ENCODE measurements at regions not wholly inside any gene's neighbourhood (a gene's known extent, or its start where the extent isn't known, plus 50 kb on each side); places are given as distances from the start of the nearest gene placed in this dataset.

GRCh38 chr1:95926331-95926730, 692.3 kb downstream of the RWDD3 start:
- DNase-seq = no peak

- no peak for DNase-seq
Observed at GRCh38 chr1:95927061-95927460, 693.1 kb downstream of the RWDD3 start.

GRCh38 chr1:95935719-95936118, 701.7 kb downstream of the RWDD3 start:
- DNase-seq = no peak

GRCh38 chr1:95941121-95941798, 707.2 kb downstream of the RWDD3 start:
- no peak for DNase-seq

- DNase-seq = no peak
Observed at GRCh38 chr1:95948023-95948422, 714.0 kb downstream of the RWDD3 start.

- DNase-seq = no peak
Observed at GRCh38 chr1:95951371-95952102, 717.5 kb downstream of the RWDD3 start.

- no peak for DNase-seq
Observed at GRCh38 chr1:95953015-95953414, 719.0 kb downstream of the RWDD3 start.

GRCh38 chr1:95954585-95954984, 720.6 kb downstream of the RWDD3 start:
- DNase-seq = no peak

- no peak for DNase-seq
Observed at GRCh38 chr1:95956215-95956614, 722.2 kb downstream of the RWDD3 start.

GRCh38 chr1:95957748-95958147, 723.7 kb downstream of the RWDD3 start:
- DNase-seq = no peak

GRCh38 chr1:95966866-95967265, 732.9 kb downstream of the RWDD3 start:
- no peak for DNase-seq

GRCh38 chr1:95974586-95974985, 740.6 kb downstream of the RWDD3 start:
- DNase-seq = no peak

GRCh38 chr1:95982711-95983110, 738.9 kb upstream of the PTBP2 start:
- DNase-seq = no peak

GRCh38 chr1:95983831-95984230, 737.8 kb upstream of the PTBP2 start:
- no peak for DNase-seq

- DNase-seq = no peak
Observed at GRCh38 chr1:95984798-95985374, 736.7 kb upstream of the PTBP2 start.

- DNase-seq = no peak
Observed at GRCh38 chr1:95990033-95990432, 731.6 kb upstream of the PTBP2 start.

GRCh38 chr1:95991787-95992520, 729.6 kb upstream of the PTBP2 start:
- no peak for DNase-seq

GRCh38 chr1:95994643-95995042, 726.9 kb upstream of the PTBP2 start:
- DNase-seq = no peak

- no peak for DNase-seq
Observed at GRCh38 chr1:96002201-96002600, 719.4 kb upstream of the PTBP2 start.

GRCh38 chr1:96002969-96003964, 718.3 kb upstream of the PTBP2 start:
- no peak for DNase-seq

GRCh38 chr1:96009831-96010434, 711.7 kb upstream of the PTBP2 start:
- DNase-seq = no peak

GRCh38 chr1:96011606-96012005, 710.0 kb upstream of the PTBP2 start:
- DNase-seq = no peak

All from GF-D8 (cell line).